Breast epithelium (tissue), 4 donors: ENCODE measurements at regions not wholly inside any gene's neighbourhood (a gene's known extent, or its start where the extent isn't known, plus 50 kb on each side); places are given as distances from the start of the nearest gene placed in this dataset.
"Not testable (repeated sequence)": the region's sequence is repeated elsewhere in the genome, so short reads cannot be mapped to it uniquely, and the experiment has no call there.

ENCODE experiments used
- DNase-seq, 2 donors: peaks; one replicate each; pipeline ENCODE4 v3.0.0-alpha.2; 2019; ENCODE audit warnings: low spot score in 2 of 2
- H3K27ac ChIP-seq, 2 donors: fragments of 200-600 bp; sonication (generic) in 1 of 2; one replicate each; pipeline ENCODE4 v1.5.1; 2016 to 2019; ENCODE audit warnings: mild to moderate bottlenecking in 1 of 2
- H3K27me3 ChIP-seq, 2 donors: fragments of 200-600 bp; sonication (generic) in 1 of 2; one replicate each; pipeline versions ENCODE4 v1.5.1 to v1.6.0; 2017 to 2019; ENCODE audit warnings: control low read depth in 1 of 2, mild to moderate bottlenecking in 1 of 2
- H3K36me3 ChIP-seq: fragments of 200-600 bp; one replicate; pipeline ENCODE4 v1.5.1; 2019
- H3K4me1 ChIP-seq, 2 donors: fragments of 200-600 bp; sonication (generic); one replicate each; pipeline ENCODE4 v1.5.1; 2016 to 2019; ENCODE audit warnings: control low read depth in 1 of 2
- H3K4me3 ChIP-seq, 3 donors: fragments of 200-600 bp; sonication (generic); 1 replicate in 2 of 3; 2 replicates in 1 of 3; pipeline ENCODE4 v1.5.1; 2016 to 2019; ENCODE audit warnings: mild to moderate bottlenecking in 3 of 3, moderate library complexity in 2 of 3
- H3K9me3 ChIP-seq, 2 donors: fragments of 200-600 bp; sonication (generic) in 1 of 2; one replicate each; pipeline ENCODE4 v1.5.1; 2016 to 2019; ENCODE audit warnings: control low read depth in 1 of 2
- CTCF ChIP-seq, 3 donors: fragments of 450-650 bp; IDR thresholded peaks; one replicate each; pipeline ENCODE4 v1.5.1; 2016 to 2017; ENCODE audit warnings: antibody characterized with exemption in 3 of 3, mild to moderate bottlenecking in 3 of 3, moderate library complexity in 3 of 3
- POLR2A ChIP-seq: fragments of 450-650 bp; IDR thresholded peaks from one replicate; pipeline ENCODE4 v1.6.1; 2016; ENCODE audit warnings: antibody characterized with exemption, mild to moderate bottlenecking, moderate library complexity
- POLR2AphosphoS5 ChIP-seq, 3 donors: sonication (generic); formaldehyde crosslinking; IDR thresholded peaks; one replicate each; pipeline ENCODE4 v1.6.1; 2017; ENCODE audit warnings: antibody characterized with exemption in 3 of 3
- intact Hi-C: fragments of 100-400 bp; cut with DNase I; formaldehyde crosslinking; loops from one replicate; pipeline ENCODE4 v1.15.1; 2023; ENCODE audit warnings: low total_unique reads

DNA sequence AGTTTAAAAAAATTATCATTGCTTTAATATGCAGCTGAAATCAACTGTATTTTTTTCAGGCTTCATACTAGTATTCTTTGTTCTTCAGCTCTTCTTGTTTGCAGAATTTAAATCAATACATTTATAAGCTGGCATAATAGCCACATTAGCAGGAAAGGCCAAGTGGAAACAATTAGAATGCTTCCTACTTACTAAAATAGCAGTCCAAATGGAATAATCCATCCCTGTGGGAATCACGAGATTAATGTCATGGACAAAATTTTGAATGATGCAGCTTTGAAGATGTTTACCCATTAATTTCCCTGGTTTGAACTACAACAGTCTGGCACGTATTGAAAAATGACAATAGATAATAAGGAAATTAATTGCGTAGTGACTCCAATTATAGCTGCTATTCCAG, 2650.8 kb downstream of the PCDH9 start:
- Histone ChIP-seq H3K27me3 (no peaks in the 10 kb centered on the region), H3K36me3 (no peaks in the 10 kb centered on the region), H3K27ac (no peak overlapping the region), H3K4me3 (no peak overlapping the region), H3K9me3 (no peaks in the 10 kb centered on the region), H3K4me1 (no peaks in the 10 kb centered on the region)
- intact Hi-C loops: loop anchor here (10.0 kb wide), 1 partner anchor 75 kb away; no protein-coding TSS in a partner anchor
- TF ChIP-seq POLR2AphosphoS5 (IDR thresholded peaks at IDR 0.05) (no peak), POLR2A (no peak), CTCF (IDR thresholded peaks at IDR 0.05) (no peak)
- DNase-seq: no peak

- Histone ChIP-seq H3K36me3 (no peaks in the 10 kb centered on the region), H3K9me3 (peaks cover 0 to 5% of the 10 kb centered on the region in 2 donors), H3K27me3 (no peaks in the 10 kb centered on the region), H3K4me3 (no peak overlapping the region), H3K27ac (no peak overlapping the region), H3K4me1 (no peaks in the 10 kb centered on the region)
- TF ChIP-seq POLR2AphosphoS5 (IDR thresholded peaks at IDR 0.05): no peak
- no peak for TF ChIP-seq POLR2A
- TF ChIP-seq CTCF (IDR thresholded peaks at IDR 0.05): no peak
- intact Hi-C loops: no loop called here
- no peak for DNase-seq
Measured at GRCh38 chr13:64568748-64569147, 2661.4 kb downstream of the PCDH9 start.

GRCh38 chr13:64558031-64558430, 2672.1 kb downstream of the PCDH9 start:
- intact Hi-C loops, DNase-seq: not testable (repeated sequence)

DNA sequence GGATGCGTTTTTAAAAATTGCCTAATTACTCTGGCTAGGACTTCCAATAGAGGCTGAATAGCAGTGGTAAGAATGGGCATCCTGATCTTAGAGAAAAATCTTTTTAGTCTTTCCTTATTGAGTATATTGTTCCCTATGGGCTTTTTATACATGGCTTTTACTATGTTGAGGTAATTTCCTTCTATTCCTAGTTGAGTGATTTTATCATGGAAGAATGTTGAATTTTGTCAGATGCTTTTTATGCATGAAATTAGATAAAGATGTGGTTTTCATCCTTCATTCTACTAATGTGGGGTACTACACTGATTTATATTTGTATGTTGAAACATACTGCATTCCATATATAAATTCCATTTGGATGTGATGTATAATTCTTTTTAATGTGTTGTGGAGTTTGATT, 2673.8 kb downstream of the PCDH9 start:
- no peak overlapping the region for H3K27ac ChIP-seq
- H3K9me3 ChIP-seq: no peaks in the 10 kb centered on the region
- H3K4me3 ChIP-seq: no peak overlapping the region
- intact Hi-C loops: no loop called here
- no peak for DNase-seq
- TF ChIP-seq POLR2AphosphoS5 (IDR thresholded peaks at IDR 0.05) (no peak), CTCF (IDR thresholded peaks at IDR 0.05) (no peak), POLR2A (no peak)
- H3K36me3 ChIP-seq: no peaks in the 10 kb centered on the region
- no peaks in the 10 kb centered on the region for H3K4me1 ChIP-seq
- no peaks in the 10 kb centered on the region for H3K27me3 ChIP-seq

More at GRCh38 chr13:64558031-64558430, 2672.1 kb downstream of the PCDH9 start:
- H3K4me1 ChIP-seq, H3K36me3 ChIP-seq, H3K9me3 ChIP-seq, H3K27ac ChIP-seq, H3K4me3 ChIP-seq, H3K27me3 ChIP-seq: not testable (repeated sequence)

- no peaks in the 10 kb centered on the region for H3K36me3 ChIP-seq
- H3K4me3 ChIP-seq: no peak overlapping the region
- H3K4me1 ChIP-seq: no peaks in the 10 kb centered on the region
- intact Hi-C loops: no loop called here
- H3K27me3 ChIP-seq: no peaks in the 10 kb centered on the region
- H3K27ac ChIP-seq: no peak overlapping the region
- DNase-seq: no peak
- no peaks in the 10 kb centered on the region for H3K9me3 ChIP-seq
- TF ChIP-seq POLR2A (no peak), CTCF (IDR thresholded peaks at IDR 0.05) (no peak), POLR2AphosphoS5 (IDR thresholded peaks at IDR 0.05) (no peak)
Measured at GRCh38 chr13:64553411-64554129, 2676.6 kb downstream of the PCDH9 start.

DNA sequence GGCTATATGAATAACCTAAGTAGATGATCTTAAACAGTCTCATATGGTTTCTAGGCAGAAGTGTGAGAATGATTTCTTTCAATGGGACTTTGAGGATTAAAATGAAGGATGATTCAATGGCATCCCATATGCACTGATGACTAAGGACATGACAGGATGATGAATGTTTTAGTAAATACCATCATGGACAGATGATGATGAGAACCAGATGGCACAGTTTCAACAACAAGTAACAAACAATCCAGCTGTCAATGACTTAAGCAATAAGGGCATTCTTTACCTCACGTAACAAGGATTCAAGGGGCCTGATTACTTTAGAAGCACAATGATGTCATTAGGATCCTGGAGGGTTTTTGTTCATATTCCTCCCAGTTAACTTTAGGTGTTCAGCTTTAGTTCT, 2678.4 kb downstream of the PCDH9 start:
- TF ChIP-seq POLR2A (no peak), CTCF (IDR thresholded peaks at IDR 0.05) (no peak), POLR2AphosphoS5 (IDR thresholded peaks at IDR 0.05) (no peak)

More for the DNA sequence above, 2678.4 kb downstream of the PCDH9 start:
- H3K27ac ChIP-seq: no peak overlapping the region
- no peak overlapping the region for H3K4me3 ChIP-seq
- H3K27me3 ChIP-seq: no peaks in the 10 kb centered on the region
- no peaks in the 10 kb centered on the region for H3K4me1 ChIP-seq
- no peaks in the 10 kb centered on the region for H3K9me3 ChIP-seq
- intact Hi-C loops: no loop called here
- no peaks in the 10 kb centered on the region for H3K36me3 ChIP-seq
- DNase-seq: no peak
